ENCODE measurements at regions not wholly inside any gene's neighbourhood (a gene's known extent, or its start where the extent isn't known, plus 50 kb on each side); places are given as distances from the start of the nearest gene placed in this dataset.
"Not testable (repeated sequence)": the region's sequence is repeated elsewhere in the genome, so short reads cannot be mapped to it uniquely, and the experiment has no call there.

- TF ChIP-seq EZH2 (optimal IDR thresholded peaks at IDR 0.05; ENCODE audit: low read depth, low read length), result no peak
- TF ChIP-seq CTCF (IDR thresholded peaks at IDR 0.05; ENCODE audit: low read length), result no peak
- no peak for TF ChIP-seq EZH2phosphoT487 (IDR thresholded peaks at IDR 0.05; ENCODE audit: low read length)
- Histone ChIP-seq H2AFZ (ENCODE audit: low read length) (no peak overlapping the region), H3K9me3 (replicated peaks; ENCODE audit: insufficient read depth, low read length) (no peaks in the 10 kb centered on the region), H3K27ac (ENCODE audit: low read length) (no peak overlapping the region), H3K36me3 (replicated peaks; ENCODE audit: insufficient read depth, low read length) (no peaks in the 10 kb centered on the region), H3K4me2 (ENCODE audit: low read depth, low read length) (no peak overlapping the region), H3K79me2 (ENCODE audit: low read length) (no peaks in the 10 kb centered on the region), H3K9me2 (replicated peaks; ENCODE audit: insufficient read depth, low read length) (no peaks in the 10 kb centered on the region), H3F3A (ENCODE audit: insufficient read depth, low read length) (no peaks in the 10 kb centered on the region), H3K27me3 (replicated peaks; ENCODE audit: insufficient read depth, low read length) (no peaks in the 10 kb centered on the region), H4K20me1 (ENCODE audit: insufficient read depth, low read length) (no peaks in the 10 kb centered on the region), H3K9ac (ENCODE audit: low read length) (no peak overlapping the region), H3K4me1 (ENCODE audit: low read length) (no peaks in the 10 kb centered on the region), H3K4me3 (ENCODE audit: low read length) (no peak overlapping the region)
- DNase-seq, result no peak
Measured at GRCh38 chr2:67159929-67160328, 237.2 kb upstream of the ETAA1 start.

- Histone ChIP-seq H3K4me2 (ENCODE audit: low read depth, low read length) (no peak overlapping the region), H3K9me3 (replicated peaks; ENCODE audit: insufficient read depth, low read length) (no peaks in the 10 kb centered on the region), H3K27ac (ENCODE audit: low read length) (no peak overlapping the region), H3K9ac (ENCODE audit: low read length) (no peak overlapping the region), H3K36me3 (replicated peaks; ENCODE audit: insufficient read depth, low read length) (no peaks in the 10 kb centered on the region), H3K79me2 (ENCODE audit: low read length) (no peaks in the 10 kb centered on the region), H2AFZ (ENCODE audit: low read length) (no peak overlapping the region), H3K27me3 (replicated peaks; ENCODE audit: insufficient read depth, low read length) (no peaks in the 10 kb centered on the region), H3K9me2 (replicated peaks; ENCODE audit: insufficient read depth, low read length) (no peaks in the 10 kb centered on the region), H3K4me1 (ENCODE audit: low read length) (no peaks in the 10 kb centered on the region), H3F3A (ENCODE audit: insufficient read depth, low read length) (no peaks in the 10 kb centered on the region), H3K4me3 (ENCODE audit: low read length) (no peak overlapping the region), H4K20me1 (ENCODE audit: insufficient read depth, low read length) (no peaks in the 10 kb centered on the region)
- TF ChIP-seq EZH2 (optimal IDR thresholded peaks at IDR 0.05; ENCODE audit: low read depth, low read length), result no peak
- no peak for TF ChIP-seq EZH2phosphoT487 (IDR thresholded peaks at IDR 0.05; ENCODE audit: low read length)
- TF ChIP-seq CTCF (IDR thresholded peaks at IDR 0.05; ENCODE audit: low read length), result no peak
- no peak for DNase-seq
Measured at GRCh38 chr2:67164771-67165522, 232.2 kb upstream of the ETAA1 start.

GRCh38 chr2:67165523-67165990 is 231.6 kb upstream of the ETAA1 start:
- H3K9ac ChIP-seq (ENCODE audit: low read length), result no peak overlapping the region
- no peaks in the 10 kb centered on the region for H3F3A ChIP-seq (ENCODE audit: insufficient read depth, low read length)
- H3K79me2 ChIP-seq (ENCODE audit: low read length), result no peaks in the 10 kb centered on the region
- TF ChIP-seq CTCF (IDR thresholded peaks at IDR 0.05; ENCODE audit: low read length) (no peak), EZH2phosphoT487 (IDR thresholded peaks at IDR 0.05; ENCODE audit: low read length) (no peak), EZH2 (optimal IDR thresholded peaks at IDR 0.05; ENCODE audit: low read depth, low read length) (no peak)
- no peak overlapping the region for H3K4me2 ChIP-seq (ENCODE audit: low read depth, low read length)
- no peaks in the 10 kb centered on the region for H3K36me3 ChIP-seq (replicated peaks; ENCODE audit: insufficient read depth, low read length)
- DNase-seq, result no peak
- no peaks in the 10 kb centered on the region for H4K20me1 ChIP-seq (ENCODE audit: insufficient read depth, low read length)
- H3K9me3 ChIP-seq (replicated peaks; ENCODE audit: insufficient read depth, low read length), result no peaks in the 10 kb centered on the region
- no peak overlapping the region for H3K4me3 ChIP-seq (ENCODE audit: low read length)
- no peak overlapping the region for H3K27ac ChIP-seq (ENCODE audit: low read length)
- H3K4me1 ChIP-seq (ENCODE audit: low read length), result no peaks in the 10 kb centered on the region
- H2AFZ ChIP-seq (ENCODE audit: low read length), result no peak overlapping the region
- no peaks in the 10 kb centered on the region for H3K27me3 ChIP-seq (replicated peaks; ENCODE audit: insufficient read depth, low read length)
- H3K9me2 ChIP-seq (replicated peaks; ENCODE audit: insufficient read depth, low read length), result no peaks in the 10 kb centered on the region

- H3K4me3 ChIP-seq (ENCODE audit: low read length); H3K4me2 ChIP-seq (ENCODE audit: low read depth, low read length); H2AFZ ChIP-seq (ENCODE audit: low read length); H3K79me2 ChIP-seq (ENCODE audit: low read length); H3K9me3 ChIP-seq (replicated peaks; ENCODE audit: insufficient read depth, low read length); H3K9me2 ChIP-seq (replicated peaks; ENCODE audit: insufficient read depth, low read length); H4K20me1 ChIP-seq (ENCODE audit: insufficient read depth, low read length); DNase-seq; H3K4me1 ChIP-seq (ENCODE audit: low read length); H3K36me3 ChIP-seq (replicated peaks; ENCODE audit: insufficient read depth, low read length); H3F3A ChIP-seq (ENCODE audit: insufficient read depth, low read length); H3K27ac ChIP-seq (ENCODE audit: low read length); H3K9ac ChIP-seq (ENCODE audit: low read length); H3K27me3 ChIP-seq (replicated peaks; ENCODE audit: insufficient read depth, low read length): not testable (repeated sequence)
Measured at GRCh38 chr2:67166511-67166910, 230.6 kb upstream of the ETAA1 start.

Data from MM.1S (cell line).